ENCODE measurements at regions not wholly inside any gene's neighbourhood (a gene's known extent, or its start where the extent isn't known, plus 50 kb on each side); places are given as distances from the start of the nearest gene placed in this dataset.

DNA sequence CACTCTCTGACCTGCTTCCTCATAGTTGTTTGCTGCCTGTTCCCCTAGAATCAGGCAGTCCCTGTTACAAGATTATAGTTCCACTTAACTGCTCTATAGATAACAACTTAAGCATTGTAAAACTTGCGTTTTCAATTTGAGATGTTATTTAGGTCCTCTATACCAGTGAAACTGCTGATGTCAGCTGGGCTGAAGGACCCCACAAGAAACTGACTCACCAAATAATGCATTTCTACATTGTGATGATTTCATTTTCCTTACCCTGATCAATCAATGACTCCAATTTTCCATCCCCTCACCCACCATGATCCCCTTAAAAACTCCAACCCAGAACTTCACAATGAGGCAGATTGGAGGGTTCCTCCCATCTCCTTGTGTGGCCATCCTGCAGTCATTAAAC is 280.7 kb downstream of the SLITRK1 start:
- no peak for DNase-seq (ENCODE audit: low read depth)

DNA sequence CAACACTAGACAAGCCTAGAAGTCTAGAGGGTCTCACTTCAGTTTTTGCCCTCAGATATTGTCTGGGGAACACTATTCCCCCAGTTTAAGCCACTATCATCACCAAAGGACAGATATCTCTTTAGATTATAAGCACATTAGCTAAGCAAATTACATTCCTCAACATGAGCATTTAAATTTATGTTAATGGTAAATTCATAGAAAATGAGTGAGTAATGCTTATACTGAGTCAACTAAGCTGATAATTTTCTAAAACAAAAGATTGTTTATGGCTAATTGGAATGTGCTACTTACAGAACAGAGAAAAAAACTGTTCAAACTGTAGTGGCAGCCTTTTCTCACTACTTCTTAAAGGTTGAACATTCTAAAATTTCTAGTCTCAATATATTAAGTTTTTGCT is 290.2 kb downstream of the SLITRK1 start:
- no peak for DNase-seq (ENCODE audit: low read depth)

DNA sequence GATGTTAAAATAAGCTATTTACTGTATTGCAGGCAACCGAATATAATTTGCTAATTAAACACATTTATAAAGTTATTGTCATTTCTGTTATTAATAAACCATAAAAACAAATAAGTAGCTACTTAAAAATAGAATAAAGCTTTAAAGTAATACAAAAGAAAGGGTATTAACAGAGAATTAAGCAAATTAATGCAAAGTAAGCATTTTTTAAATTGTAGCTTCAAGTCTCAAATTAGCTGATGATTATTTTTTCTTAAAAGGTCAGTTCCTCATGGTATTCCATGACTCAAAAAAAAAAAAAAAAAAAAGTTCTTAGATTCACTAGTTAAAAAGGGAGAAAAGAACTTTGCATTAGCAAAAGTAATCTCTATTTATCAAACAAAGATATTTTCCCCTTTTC is 292.5 kb downstream of the SLITRK1 start:
- DNase-seq (ENCODE audit: low read depth), result no peak

DNA sequence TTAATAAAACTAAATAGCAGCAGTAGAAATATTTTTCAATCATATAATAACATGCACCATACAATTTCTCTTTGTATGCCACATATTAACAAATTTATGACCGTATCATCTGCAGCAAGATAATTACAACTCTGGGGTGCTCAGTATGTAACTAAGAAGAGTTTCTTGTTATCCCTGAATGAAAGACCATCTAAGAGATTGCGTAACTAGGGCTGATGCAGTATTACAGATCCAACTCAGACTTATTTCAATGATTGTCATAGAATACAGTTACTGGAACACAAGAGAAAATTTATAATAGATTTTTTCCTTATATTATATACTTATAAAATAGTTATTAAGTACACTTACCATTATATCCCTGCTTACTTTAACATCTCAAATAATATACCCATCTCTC is 305.1 kb downstream of the SLITRK1 start:
- DNase-seq (ENCODE audit: low read depth), result no peak

DNA sequence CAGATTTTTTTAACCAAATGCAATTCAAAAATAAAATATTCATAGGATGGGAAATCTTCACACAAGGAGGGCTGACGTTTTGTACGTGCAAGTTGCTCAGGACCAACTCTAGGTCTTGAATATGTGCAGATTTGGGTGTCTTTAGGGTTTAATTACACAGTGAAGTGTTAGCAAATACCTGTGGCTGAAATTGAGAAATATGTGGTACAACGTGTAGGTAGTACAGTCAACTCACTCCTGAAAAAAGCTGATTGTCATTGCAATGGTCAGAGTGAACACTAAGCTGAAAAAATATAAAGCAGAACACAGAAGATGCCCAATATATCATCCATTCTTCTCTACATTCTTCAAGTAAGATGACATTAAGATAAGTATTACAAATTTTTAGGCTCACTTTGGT is 314.3 kb downstream of the SLITRK1 start:
- DNase-seq (ENCODE audit: low read depth), result no peak

DNA sequence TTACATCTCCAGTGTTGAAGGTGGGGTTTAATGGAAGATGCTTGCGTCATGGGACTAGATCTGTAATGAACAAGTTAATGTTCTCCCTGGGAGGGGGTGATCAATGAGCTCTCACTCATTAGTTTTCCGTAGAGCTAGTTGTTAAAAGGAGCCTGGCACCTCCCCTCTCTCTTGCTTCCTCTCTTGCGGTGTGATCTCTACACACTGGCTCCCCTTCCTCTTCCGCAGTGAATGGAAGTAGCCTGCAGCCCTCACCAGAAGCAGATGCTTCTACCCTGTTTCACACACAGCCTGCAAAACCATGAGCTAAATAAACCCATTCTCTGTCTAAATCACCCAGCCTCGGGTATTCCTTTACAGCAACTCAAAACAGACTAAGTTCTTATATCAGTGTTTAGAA is 318.8 kb downstream of the SLITRK1 start:
- DNase-seq (ENCODE audit: low read depth), result no peak

DNA sequence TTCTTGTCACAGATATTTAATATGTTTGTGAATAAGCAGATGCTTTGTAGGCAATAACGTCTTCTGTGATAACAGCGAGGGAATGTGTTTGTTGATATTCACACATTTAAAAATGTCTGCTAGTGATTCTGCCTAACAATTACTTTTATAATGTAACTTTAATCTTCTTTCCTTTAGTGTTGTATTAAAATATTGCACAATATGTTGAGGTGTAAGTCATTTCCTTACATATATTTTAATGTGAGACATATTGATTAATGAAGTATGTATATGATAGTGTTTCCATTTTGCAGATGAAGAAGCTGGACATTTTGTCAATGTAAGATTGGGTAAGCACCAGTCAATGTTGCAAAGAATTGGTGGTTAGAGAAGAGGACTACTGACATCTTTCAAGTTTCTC is 324.4 kb downstream of the SLITRK1 start:
- DNase-seq (ENCODE audit: low read depth), result no peak

DNA sequence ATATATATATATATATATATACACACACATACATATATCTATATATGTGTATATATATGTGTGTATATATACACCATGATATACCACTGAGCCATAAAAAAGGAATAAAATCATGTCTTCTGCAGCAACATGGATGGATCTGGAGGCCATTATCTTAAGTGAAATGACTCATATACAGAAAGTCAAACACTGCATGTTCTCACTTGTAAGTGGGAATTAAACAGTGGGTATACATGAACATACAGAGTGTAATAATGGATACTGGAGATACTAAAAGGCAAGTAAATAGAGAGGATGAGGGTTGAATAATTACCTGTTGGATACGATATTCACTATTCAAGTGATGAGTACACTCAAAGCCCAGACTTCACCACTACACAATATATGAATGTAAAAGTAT is 332.6 kb downstream of the SLITRK1 start:
- DNase-seq (ENCODE audit: low read depth), result no peak

DNA sequence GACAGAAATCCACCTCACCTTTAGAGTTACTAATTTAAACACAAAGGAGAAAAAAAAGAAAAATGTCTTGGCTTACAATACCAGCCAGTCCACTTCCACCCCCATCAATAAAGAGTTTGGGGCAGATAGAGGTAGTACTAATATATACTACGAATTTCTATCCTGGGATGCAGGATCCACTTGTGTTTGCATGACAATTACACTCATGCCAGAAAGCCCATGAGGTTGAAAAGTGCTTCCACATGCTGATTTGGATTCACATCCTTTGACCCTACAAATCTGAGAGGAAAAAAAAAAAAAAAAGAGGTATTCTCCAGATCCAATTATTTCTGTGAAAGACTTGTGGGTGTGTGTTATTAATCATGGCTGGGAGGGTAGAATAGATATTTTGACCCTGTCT is 335.2 kb downstream of the SLITRK1 start:
- DNase-seq (ENCODE audit: low read depth), result no peak

DNA sequence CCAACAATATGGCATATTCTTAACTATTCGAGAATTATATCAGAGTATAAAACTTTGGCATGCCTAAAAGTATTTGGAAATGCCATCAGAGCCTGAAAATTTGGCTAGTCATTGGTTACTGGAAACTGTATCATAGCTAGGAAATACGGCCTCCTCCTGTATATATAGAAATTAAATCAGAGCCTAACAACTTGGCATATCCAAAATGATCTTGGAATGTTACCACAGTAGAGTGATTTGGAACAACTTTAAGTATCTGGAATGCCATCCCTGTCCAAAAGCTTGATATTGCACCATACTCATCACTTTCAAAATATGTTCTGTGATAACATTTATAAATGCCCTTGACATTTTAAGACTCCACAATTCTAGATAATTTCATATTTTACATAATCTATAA is 335.8 kb downstream of the SLITRK1 start:
- no peak for DNase-seq (ENCODE audit: low read depth)

DNA sequence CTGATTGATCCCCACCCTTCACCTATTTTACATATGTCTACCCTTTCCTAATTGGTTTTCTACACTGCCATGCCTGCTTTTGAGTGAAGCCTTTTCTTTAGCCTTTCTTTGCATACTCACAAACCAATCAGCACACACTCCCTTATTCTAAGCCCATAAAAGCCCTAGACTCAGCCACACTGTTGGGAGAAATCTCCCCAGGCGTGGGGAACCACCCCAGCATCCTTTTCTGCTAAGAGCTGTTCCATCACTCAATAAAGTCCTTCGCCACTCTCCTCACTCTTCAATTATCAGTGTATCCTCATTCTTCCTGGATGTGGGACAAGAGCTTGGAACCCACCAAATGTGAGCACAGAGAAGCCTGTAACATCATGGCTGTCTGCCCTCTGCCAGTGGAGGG is 343.6 kb downstream of the SLITRK1 start:
- DNase-seq (ENCODE audit: low read depth), result no peak

DNA sequence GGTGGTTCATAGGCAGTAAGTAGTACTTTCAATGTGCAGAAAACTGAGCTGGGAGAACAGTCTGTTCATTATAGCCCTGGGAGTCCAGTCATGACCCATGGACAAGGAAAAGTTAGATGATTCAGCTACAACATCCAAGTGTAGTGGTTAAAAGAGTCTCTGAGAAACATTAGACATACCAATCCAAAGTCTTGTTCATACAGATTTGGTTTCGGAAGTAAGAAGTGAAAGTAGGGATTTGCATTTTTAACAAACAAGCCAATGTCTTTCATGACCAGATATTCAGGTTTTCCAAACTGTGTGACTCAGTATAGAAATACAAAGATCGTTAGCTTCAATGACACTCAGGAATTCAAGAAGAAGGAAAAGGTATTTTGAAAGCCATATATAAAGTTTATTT is 345.3 kb downstream of the SLITRK1 start:
- no peak for DNase-seq (ENCODE audit: low read depth)

DNA sequence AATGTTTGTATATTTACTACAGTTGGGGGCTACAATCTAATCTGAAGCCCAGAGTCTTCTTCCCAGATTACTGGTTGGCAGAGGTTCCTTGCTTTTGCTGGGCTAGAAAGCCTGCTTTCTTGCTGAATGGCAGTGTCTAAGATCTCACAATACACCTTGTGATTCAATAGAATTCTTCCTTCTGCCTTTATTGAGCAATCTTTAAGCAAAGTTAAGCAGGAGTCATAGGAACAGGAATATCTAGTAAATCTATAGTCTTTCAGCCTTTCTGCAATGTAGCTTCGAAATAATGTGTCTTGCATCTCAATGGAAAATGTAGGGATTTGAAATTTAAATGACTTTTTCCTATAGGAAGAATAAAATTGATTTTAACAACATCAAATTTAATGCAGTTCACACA is 346.1 kb downstream of the SLITRK1 start:
- DNase-seq (ENCODE audit: low read depth), result no peak

DNA sequence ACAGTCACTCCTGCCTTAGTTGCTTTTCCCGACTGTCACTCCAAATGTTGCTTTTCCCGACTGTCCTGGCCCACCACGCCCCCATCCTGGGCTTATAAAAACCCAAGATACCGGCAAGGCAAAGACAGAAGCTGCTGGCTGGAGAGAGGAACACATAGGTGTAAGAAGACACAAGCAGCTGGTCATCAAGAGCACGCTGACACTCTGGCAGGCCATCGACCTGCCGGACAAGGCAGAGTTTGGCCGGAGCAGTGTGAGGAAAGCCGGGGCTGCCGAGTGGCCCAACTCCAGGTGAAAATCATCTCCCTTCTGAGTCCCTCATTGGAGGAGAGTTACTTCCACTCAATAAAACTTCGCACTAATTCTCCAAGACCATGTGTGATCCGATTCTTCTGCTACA is 349.5 kb downstream of the SLITRK1 start:
- no peak for DNase-seq (ENCODE audit: low read depth)

DNA sequence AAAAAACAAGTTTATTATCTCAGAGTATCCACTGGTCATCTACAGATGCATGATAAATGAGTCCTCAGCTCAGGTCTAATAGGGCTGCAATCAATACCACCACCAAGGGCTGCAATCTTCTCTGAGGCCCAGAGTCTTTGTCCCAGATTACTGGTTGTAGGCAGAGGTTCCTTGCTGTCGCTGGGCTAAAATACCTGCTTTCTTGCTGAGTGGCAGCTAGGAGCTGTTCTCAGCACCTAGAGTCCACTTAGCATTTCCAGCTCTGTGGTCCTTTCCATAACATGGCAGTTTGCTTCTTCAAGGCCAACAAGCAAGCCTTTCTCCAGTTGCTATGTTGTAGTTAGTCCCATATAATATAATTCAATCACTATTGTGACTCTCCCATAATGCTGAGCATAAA is 351.3 kb downstream of the SLITRK1 start:
- DNase-seq (ENCODE audit: low read depth), result no peak

DNA sequence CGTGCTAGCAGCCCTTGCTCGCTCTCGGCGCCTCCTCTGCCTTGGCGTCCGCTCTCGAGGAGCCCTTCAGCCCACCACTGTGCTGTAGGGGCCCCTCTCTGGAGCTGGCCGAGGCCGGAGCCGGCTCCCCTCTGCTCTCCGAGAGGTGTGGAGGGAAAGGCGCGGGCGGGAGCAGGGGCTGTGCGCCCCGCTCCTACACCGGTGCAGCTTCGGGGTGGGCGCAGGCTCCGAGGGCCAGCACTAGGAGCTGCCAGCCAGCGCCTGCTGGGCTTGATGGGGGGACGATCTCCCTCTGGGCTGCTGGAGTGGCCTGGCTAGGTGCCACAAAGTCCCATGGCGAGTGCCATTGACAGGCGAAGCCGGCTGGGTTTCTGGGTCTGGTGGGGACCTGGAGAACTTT is 365.5 kb downstream of the SLITRK1 start:
- DNase-seq (ENCODE audit: low read depth), result no peak

DNA sequence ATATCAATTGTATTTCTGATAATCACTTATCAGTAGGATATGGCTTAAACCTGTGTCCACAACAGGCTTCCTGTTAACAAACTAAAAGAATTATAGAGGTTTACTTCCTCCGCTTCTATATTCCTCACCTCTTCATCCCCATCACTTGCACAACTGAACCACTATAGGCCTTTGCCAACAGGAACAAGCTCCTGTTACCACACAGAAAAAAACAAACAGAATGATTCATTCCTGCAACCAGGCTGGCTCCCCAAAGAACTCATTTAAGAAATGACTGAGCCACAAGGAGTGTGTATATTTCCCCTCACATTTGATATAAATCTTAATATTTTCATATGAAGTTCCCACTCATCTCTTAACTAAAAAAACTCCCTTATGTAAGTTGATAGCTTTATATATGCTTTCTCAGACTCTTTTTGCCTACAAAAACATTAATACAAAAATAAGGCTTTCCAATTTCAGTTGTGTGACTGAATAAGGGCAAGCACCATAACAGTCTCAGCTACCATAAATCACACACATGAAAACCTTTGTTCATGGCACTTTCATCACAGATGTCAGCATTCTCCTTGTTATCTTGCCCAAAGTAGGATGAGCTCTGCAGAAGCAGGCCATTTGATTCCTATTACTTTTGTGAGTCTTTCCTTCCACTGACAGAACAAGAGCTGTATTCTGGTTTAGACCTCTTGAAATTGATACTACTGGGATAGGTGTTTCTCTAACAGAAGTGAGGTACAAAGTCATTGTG is 366.8 kb downstream of the SLITRK1 start:
- DNase-seq (ENCODE audit: low read depth), result no peak

DNA sequence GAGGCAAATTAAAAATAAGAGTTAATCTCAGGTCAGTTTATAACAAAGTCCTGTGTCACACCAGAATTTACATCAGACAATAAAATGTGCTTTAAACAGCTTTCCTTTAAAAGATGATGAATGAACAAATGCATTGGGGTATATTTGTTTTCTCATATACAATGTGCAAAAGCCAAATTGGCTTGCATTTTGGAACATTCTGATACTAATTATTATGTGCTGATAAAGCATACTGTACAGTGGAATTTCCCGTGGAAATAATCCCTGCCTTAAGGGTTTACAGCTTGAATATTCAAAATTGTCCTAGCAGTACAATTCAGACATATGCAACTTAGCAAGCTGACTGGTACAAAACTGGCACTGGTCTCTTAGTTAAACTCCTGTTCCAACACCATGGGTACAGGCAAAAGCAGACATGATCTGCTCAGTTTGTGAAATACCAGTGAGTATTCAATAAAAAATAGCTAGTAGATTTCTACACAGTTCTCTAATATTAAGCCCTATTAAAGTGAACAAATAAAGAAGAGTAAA is 373.4 kb downstream of the SLITRK1 start:
- no peak for DNase-seq (ENCODE audit: low read depth)

DNA sequence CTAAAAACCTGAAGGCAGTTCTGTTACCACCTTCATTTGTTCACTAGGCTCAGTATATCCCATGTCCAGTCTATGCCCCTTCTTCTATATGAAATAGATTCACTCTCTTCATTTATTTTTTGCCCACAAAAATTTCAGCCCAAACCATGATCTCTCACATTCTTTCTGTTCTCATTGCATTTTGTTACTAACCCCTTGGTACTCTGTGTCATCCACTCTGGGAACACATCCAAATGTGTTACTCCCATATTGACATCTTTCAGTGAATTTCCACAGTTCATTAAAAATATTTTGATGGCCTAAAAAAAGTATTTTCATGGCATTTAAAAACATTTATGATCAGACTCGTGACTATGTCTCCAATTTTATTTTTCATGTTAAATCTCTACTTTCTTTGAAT is 378.9 kb downstream of the SLITRK1 start:
- DNase-seq (ENCODE audit: low read depth), result no peak

DNA sequence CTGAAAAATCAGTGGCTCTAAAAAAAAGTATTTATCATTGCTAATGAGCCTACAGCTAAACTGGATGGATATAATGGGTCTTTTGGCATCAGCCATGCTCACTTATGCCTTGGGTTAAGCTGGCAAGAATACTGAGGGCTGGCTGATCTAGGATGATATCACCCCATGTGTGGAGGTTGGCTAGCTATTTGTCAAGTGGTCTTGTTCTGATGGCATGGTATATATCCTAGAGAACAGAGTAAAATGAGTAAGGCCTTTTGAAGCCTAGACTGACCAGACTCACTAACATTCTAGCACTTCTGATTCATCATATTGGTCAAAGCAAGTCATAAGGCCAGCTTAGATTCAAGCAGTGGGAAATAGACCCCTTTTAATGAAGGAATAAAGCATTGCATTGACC is 383.0 kb downstream of the SLITRK1 start:
- DNase-seq (ENCODE audit: low read depth), result no peak

DNA sequence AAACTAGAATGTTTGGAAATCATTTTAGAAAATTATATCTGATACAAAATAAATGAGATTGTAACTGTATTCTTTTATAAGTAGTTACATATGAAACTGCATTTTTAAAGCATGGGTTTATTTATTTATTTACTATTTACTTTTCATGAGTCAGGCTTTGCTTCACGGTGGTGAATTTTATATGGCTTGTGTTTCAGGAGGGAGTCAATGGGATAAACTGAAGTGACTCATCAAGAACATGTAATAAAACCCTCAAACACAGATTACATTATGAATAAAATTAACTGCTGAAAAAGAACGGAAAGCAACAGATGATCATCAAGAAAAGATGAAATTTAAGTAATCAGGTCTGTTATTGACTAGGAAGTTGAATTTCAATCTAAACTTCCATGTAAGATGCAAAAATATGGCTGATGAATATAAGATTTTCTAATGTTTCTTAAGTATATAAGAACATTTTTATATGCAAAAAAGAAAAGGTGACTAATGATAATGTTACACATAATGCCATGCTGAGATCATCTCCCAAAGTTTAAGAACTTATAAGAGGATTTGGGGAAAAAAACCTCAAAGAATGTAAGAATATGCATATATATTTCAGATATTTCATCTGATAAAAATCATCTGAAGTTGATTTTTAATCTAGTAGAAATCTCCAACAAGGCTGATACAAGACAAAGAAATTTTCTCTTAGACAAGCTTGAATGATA is 383.6 kb downstream of the SLITRK1 start:
- no peak for DNase-seq (ENCODE audit: low read depth)

DNA sequence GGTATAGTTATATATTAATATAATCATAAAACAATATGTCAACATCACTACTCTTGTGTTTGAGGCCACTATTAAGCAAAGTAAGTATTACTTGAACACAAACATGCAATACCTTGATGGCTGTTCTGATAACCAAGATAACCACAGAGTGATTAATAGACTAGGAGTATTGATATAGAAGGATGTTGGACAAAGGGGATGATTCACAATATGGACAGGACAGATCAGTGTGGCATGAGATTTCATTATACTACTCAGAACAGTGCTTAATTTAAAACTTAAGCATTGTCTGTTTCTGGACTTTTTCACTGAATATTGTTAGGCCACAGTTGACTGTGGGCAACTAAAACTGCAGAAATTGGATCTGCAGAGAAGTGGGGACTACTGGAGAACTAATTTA is 384.2 kb downstream of the SLITRK1 start:
- no peak for DNase-seq (ENCODE audit: low read depth)

DNA sequence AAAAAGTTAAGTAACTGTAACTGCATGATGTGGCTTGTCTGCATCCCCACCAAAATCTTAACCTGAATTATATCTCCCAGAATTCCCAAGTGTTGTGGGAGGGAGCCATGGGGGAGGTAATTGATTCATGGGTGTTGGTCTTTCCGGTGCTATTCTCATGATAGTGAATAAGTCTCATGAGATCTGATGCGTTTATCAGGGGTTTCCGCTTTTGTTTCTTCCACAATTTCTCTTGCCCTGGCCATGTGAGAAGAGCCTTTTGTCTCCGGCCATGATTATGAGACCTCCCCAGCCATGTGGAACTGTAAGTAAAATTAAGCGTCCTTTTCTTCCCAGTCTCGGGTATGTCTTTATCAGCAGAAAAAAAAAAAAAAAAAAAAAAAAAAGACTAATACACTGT is 385.8 kb downstream of the SLITRK1 start:
- DNase-seq (ENCODE audit: low read depth), result no peak

DNA sequence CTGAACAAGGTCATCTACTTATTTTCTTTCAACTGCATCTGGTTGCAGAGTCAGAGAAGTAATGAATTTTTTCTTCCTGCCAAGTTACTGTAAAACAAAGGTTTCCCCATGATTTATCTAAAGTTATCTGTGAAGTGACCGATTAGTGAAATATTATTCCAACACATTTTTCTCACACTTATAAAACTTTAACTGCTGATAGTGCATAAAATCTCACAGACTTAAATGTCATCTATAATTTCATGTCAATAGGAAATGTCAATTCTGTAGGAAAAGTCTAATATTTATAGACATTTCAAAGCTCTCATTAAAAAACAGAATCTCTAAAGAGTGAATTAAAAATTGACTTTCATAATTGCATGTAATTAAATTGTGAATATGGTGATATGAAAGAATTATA is 397.2 kb downstream of the SLITRK1 start:
- DNase-seq (ENCODE audit: low read depth), result no peak
